ENCODE measurements at regions not wholly inside any gene's neighbourhood (a gene's known extent, or its start where the extent isn't known, plus 50 kb on each side); places are given as distances from the start of the nearest gene placed in this dataset.
"Not testable (repeated sequence)": the region's sequence is repeated elsewhere in the genome, so short reads cannot be mapped to it uniquely, and the experiment has no call there.

DNA sequence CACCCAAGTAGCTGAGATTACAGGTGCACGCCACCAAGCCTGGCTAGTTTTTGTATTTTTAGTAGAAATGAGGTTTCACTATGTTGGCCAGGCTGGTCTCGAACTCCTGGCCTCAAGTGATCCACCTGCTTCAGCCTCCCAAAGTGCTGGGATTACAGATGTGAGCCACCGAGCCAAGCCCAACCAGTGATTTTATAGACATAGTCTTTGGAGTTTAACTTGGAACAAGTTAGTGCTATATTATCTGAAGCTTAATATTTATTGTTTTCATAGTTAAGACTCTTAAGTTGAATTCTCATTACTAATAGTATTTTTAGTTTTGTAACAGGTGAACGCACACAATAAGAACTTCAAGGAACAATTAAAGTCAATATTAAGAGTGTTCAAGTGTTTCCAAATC is 122.1 kb downstream of the SPAG6 start:
- not testable (repeated sequence) for DNase-seq (ENCODE audit: low spot score); ATAC-seq (ENCODE audit: low FRiP score)

DNA sequence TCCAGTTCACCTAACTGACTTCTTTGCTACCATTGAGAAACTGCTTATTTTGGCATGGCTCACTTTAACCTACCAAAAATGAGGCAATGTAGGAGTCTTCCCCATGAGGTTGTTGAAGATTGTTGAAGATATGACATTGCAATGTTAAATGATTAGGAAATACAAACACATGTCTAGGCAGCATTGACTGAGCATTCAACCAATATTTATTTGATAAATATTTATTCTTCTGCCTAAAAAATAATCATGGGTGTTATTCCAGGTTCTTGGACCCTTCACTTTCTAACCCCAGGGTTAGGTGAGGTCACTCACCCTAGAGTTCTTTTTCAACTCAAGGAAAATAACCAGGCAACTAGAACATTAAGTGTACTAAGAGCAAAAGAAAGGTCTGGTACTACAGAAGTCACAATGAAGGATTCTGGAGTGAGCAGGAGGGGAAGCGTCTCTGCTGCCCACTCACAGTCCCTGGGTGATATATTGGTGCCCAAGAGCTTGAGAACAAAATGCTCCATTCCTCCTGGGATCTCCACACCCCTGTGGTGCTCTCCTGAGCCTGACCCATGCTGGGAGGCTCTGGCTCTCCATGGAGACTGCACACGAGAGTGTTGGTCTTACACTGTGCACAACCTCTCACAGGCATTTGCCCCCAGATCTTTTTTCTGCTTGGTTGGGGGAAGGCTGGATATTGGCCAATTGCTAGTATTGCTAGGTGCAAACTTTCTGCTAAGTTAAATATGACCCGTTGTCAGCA is 123.4 kb downstream of the SPAG6 start:
- TF ChIP-seq, protein P1, sequence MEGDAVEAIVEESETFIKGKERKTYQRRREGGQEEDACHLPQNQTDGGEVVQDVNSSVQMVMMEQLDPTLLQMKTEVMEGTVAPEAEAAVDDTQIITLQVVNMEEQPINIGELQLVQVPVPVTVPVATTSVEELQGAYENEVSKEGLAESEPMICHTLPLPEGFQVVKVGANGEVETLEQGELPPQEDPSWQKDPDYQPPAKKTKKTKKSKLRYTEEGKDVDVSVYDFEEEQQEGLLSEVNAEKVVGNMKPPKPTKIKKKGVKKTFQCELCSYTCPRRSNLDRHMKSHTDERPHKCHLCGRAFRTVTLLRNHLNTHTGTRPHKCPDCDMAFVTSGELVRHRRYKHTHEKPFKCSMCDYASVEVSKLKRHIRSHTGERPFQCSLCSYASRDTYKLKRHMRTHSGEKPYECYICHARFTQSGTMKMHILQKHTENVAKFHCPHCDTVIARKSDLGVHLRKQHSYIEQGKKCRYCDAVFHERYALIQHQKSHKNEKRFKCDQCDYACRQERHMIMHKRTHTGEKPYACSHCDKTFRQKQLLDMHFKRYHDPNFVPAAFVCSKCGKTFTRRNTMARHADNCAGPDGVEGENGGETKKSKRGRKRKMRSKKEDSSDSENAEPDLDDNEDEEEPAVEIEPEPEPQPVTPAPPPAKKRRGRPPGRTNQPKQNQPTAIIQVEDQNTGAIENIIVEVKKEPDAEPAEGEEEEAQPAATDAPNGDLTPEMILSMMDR (IDR thresholded peaks at IDR 0.05), result no peak
- ATAC-seq (ENCODE audit: low FRiP score) (no peak), DNase-seq (ENCODE audit: low spot score) (no peak)

DNA sequence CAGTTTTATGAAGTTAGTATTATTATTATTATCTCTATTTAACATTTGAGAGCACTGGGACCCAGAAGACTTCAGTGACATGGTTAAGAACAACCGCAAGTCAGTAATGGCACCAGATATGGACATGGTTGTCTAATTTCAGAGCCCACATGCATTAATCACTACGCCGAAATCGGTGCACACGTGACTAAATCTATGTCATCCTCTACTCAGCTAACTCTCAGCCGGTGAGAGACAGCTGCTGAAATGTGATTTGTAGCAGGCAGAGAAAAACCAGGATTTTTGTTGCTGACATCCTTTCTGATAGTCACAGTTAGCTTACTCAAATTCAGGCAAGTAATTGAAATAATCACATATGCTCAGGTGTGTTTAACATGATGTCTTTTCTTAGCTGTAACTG is 127.7 kb downstream of the SPAG6 start:
- no peak for ATAC-seq (ENCODE audit: low FRiP score)
- DNase-seq (ENCODE audit: low spot score), result no peak
- TF ChIP-seq, protein P1 (IDR thresholded peaks at IDR 0.05), result no peak

DNA sequence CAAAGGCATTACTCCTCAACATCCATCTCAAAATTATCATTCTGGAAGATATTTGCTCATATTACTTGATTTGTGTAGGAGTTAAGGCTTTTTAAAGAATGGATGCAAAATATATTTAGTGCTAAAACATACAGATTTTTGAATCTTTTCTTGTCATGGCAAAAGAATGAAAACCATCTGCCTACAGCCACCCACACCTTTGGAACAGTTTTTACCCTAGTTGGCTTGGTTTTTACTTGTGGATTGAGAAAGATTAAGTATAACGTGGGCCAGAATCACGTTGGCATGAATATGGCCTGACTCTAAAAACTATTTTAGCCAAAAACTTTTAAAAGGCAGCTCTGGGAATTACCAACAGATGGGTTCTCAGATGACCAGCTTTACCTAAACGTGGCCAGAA is 128.2 kb downstream of the SPAG6 start:
- ATAC-seq (ENCODE audit: low FRiP score) (no peak), DNase-seq (ENCODE audit: low spot score) (no peak)
- TF ChIP-seq, protein P1 (IDR thresholded peaks at IDR 0.05), result no peak

DNA sequence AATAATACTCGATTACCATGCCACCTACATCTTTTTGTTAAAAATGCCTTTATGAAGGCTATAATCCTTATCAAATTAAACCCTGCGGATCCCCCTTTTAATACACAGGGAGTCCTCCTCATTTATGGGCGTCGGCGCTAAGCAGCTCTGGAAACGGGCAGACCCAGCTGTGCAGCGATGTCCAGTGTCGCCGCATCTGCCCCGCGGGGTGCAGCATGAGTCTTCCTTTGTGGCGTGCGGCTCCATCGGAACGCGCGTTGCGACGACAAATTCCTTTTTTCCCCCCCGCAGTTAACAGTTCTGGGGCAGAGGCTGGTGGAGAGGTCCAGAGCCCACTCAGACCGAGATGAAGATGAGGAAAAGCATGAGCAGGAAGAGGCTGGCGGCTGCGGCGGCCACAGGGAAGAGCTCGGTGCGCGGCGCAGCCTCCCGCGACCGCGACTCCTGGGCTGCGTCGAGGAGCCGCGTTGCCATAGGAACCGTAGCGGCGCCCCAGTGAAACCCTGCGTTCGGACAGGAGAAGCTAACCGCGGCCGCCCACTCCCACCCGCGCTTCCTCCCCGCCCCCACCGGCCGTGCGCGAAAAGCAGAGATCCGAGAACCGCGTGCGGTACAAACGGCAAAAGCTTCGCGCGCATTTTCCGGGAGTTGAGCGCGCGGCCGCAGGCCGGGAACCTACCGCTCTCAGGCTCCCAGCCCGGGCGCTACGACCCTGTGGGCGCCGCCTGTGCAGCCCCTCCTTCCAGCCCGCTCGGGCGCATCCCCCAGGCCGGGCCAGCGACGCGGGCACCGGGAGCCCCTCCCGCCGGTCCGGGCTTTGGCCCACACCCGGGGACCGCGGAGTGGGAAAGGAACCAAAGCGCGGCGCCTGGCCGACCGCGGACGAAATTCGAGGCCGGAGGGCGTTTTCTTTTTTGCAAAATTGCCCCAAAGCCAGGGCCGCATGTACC is 130.6 kb downstream of the SPAG6 start:
- no peak for DNase-seq (ENCODE audit: low spot score)
- ATAC-seq (ENCODE audit: low FRiP score), result no peak
- TF ChIP-seq, protein P1 (IDR thresholded peaks at IDR 0.05), result no peak

DNA sequence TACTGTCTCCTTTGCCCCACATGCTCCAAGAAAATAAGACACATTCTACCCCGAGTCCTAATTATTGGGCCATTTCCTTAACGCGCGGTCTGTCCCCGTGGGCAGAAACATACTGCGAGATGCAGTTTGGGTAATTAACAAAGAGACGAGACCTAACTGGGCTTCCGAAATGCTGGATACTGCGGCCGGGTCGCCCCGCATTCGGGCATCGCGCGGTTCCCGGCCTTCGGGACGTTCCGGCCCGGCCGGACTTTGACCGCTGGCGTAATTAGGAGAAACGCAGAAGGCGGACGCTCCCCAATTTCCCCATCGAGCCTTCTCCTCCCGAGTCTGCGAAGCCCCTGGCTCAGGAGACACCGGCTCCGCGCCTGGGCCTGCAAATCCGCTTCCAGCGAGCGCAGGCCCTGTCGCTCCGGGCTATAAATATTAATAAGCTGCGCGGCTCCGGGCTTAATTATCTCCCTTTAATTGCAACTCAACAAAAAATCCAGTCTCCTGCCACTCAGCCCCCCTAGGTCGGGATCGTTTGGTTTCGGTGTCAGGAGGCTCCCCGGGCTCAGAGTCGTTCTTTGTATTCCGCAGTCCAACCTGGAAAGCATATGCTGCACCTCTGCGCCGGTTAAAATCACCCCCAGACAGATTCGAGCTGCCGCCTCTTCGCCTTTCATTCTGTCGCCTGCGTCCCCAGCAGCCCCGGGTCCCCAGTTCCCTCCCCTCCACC is 131.5 kb downstream of the SPAG6 start:
- TF ChIP-seq, protein P1 (IDR thresholded peaks at IDR 0.05), result no peak
- no peak for DNase-seq (ENCODE audit: low spot score)
- ATAC-seq (ENCODE audit: low FRiP score), result no peak

Data from omental fat pad (tissue), 3 donors.